SU-DHL-6 (cell line): ENCODE measurements at regions not wholly inside any gene's neighbourhood (a gene's known extent, or its start where the extent isn't known, plus 50 kb on each side); places are given as distances from the start of the nearest gene placed in this dataset.

Source experiments
- H2AFZ ChIP-seq: fragments of 200-600 bp; sonication (generic); 2 replicates; pipeline ENCODE4 v1.6.1; 2014; ENCODE audit warnings: low read depth, mild to moderate bottlenecking, moderate library complexity, mixed read lengths, antibody characterized with exemption, low read length; ENCODE audit not compliant: severe bottlenecking
- H3F3A ChIP-seq: fragments of 200-600 bp; shearing (Covaris generic); 2 replicates; pipeline ENCODE4 v1.6.0; 2016; ENCODE audit warnings: antibody characterized with exemption, mild to moderate bottlenecking; ENCODE audit not compliant: insufficient read depth
- H3K27ac ChIP-seq: fragments of 200-600 bp; sonication (generic); 2 replicates; pipeline ENCODE4 v1.5.1; 2016; ENCODE audit warnings: low read depth, mild to moderate bottlenecking, low read length, moderate library complexity, mixed read lengths
- H3K27me3 ChIP-seq: fragments of 200-600 bp; sonication (generic), shearing (Covaris generic); 2 replicates; pipeline ENCODE4 v1.6.0; 2014; ENCODE audit warnings: mild to moderate bottlenecking, low read length
- H3K36me3 ChIP-seq: fragments of 200-600 bp; sonication (generic); 2 replicates; pipeline ENCODE4 v1.6.1; 2014; ENCODE audit warnings: mild to moderate bottlenecking, low read length, mixed read lengths
- H3K4me2 ChIP-seq: fragments of 300-600, 200-600 bp; shearing (Covaris generic), sonication (generic); 2 replicates; pipeline ENCODE4 v1.6.0; 2014; ENCODE audit warnings: low read length, low read depth, mild to moderate bottlenecking; ENCODE audit not compliant: poor library complexity, severe bottlenecking
- H3K4me3 ChIP-seq: fragments of 200-600 bp; sonication (generic); 2 replicates; pipeline ENCODE4 v1.5.1; 2014; ENCODE audit warnings: antibody characterized with exemption, low read length, mild to moderate bottlenecking, mixed read lengths; ENCODE audit not compliant: insufficient read depth, poor library complexity, severe bottlenecking
- H3K79me2 ChIP-seq: fragments of 200-600 bp; sonication (generic); 2 replicates; pipeline ENCODE4 v1.6.1; 2014; ENCODE audit warnings: mild to moderate bottlenecking, low read length, moderate library complexity; ENCODE audit not compliant: insufficient read depth
- H3K9ac ChIP-seq: fragments of 200-600 bp; sonication (generic); 2 replicates; pipeline ENCODE4 v1.7.0; 2014; ENCODE audit warnings: mild to moderate bottlenecking, low read length
- H3K9me2 ChIP-seq: fragments of 200-600 bp; sonication (generic); replicated peaks from 2 replicates; pipeline ENCODE4 v1.6.1; 2014; ENCODE audit warnings: low read length; ENCODE audit not compliant: insufficient read depth
- H3K9me3 ChIP-seq: fragments of 200-600 bp; sonication (generic); 2 replicates; pipeline ENCODE4 v1.6.1; 2014; ENCODE audit warnings: low read length, mixed read lengths; ENCODE audit not compliant: insufficient read depth
- H4K20me1 ChIP-seq: fragments of 200-600 bp; sonication (generic); 2 replicates; pipeline ENCODE4 v1.6.1; 2014; ENCODE audit warnings: low read depth, mild to moderate bottlenecking, antibody characterized with exemption, low read length, moderate library complexity, mixed read lengths
- EZH2phosphoT487 ChIP-seq: fragments of 200-600 bp; sonication (generic), shearing (Covaris generic); conservative IDR thresholded peaks from 2 replicates; pipeline ENCODE4 v1.6.1; 2018; ENCODE audit warnings: mild to moderate bottlenecking, antibody characterized with exemption, low read length, moderate library complexity, mixed read lengths
- TF ChIP-seq, protein P1 (sequence below): fragments of 200-600 bp; sonication (generic); IDR thresholded peaks from one replicate; pipeline ENCODE4 v1.5.1; 2017; ENCODE audit warnings: antibody characterized with exemption, mild to moderate bottlenecking, low read length, moderate library complexity; ENCODE audit not compliant: insufficient read depth, poor library complexity, severe bottlenecking

DNA sequence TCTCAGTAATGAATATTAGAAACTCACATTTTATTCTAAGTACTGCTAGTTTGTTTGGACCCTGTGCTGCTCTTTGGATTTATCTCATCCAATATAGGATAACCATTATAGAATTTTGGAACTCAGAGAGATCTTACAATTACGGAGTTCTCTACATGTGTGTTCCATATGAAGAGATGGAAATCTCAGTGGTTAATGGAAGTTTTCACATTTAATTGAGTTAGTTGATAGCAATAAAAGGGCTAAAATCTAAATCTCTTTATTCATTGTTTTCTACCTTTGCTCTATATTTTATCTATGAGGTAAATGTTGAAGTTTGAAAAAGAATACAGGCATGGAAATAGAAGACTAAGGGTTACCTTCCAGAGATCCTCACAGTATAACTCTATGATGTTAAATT, 558.0 kb upstream of the KIF2B start:
- Histone ChIP-seq H3K9me2 (no peaks in the 10 kb centered on the region), H3K4me3 (no peak overlapping the region), H3K9me3 (no peaks in the 10 kb centered on the region), H3K27me3 (no peaks in the 10 kb centered on the region), H3K79me2 (no peaks in the 10 kb centered on the region), H4K20me1 (no peaks in the 10 kb centered on the region), H2AFZ (no peak overlapping the region), H3K4me2 (no peak overlapping the region), H3K9ac (no peak overlapping the region), H3F3A (no peaks in the 10 kb centered on the region), H3K27ac (no peak overlapping the region), H3K36me3 (no peaks in the 10 kb centered on the region)
- TF ChIP-seq EZH2phosphoT487, result no peak
- TF ChIP-seq, protein P1, sequence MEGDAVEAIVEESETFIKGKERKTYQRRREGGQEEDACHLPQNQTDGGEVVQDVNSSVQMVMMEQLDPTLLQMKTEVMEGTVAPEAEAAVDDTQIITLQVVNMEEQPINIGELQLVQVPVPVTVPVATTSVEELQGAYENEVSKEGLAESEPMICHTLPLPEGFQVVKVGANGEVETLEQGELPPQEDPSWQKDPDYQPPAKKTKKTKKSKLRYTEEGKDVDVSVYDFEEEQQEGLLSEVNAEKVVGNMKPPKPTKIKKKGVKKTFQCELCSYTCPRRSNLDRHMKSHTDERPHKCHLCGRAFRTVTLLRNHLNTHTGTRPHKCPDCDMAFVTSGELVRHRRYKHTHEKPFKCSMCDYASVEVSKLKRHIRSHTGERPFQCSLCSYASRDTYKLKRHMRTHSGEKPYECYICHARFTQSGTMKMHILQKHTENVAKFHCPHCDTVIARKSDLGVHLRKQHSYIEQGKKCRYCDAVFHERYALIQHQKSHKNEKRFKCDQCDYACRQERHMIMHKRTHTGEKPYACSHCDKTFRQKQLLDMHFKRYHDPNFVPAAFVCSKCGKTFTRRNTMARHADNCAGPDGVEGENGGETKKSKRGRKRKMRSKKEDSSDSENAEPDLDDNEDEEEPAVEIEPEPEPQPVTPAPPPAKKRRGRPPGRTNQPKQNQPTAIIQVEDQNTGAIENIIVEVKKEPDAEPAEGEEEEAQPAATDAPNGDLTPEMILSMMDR, result no peak

GRCh38 chr17:53253956-53254597, 568.6 kb upstream of the KIF2B start:
- Histone ChIP-seq H3K4me3 (no peak overlapping the region), H3K27ac (no peak overlapping the region), H3K4me2 (no peak overlapping the region), H3F3A (no peaks in the 10 kb centered on the region), H3K9me3 (no peaks in the 10 kb centered on the region), H3K9me2 (no peaks in the 10 kb centered on the region), H3K79me2 (no peaks in the 10 kb centered on the region), H4K20me1 (no peaks in the 10 kb centered on the region), H3K27me3 (no peaks in the 10 kb centered on the region), H3K36me3 (no peaks in the 10 kb centered on the region), H2AFZ (no peak overlapping the region), H3K9ac (no peak overlapping the region)
- no peak for TF ChIP-seq EZH2phosphoT487
- TF ChIP-seq, protein P1, result no peak

- Histone ChIP-seq H3K79me2 (no peaks in the 10 kb centered on the region), H3K27ac (no peak overlapping the region), H3K36me3 (no peaks in the 10 kb centered on the region), H3K9me3 (no peaks in the 10 kb centered on the region), H4K20me1 (no peaks in the 10 kb centered on the region), H3F3A (no peaks in the 10 kb centered on the region), H3K9ac (no peak overlapping the region), H3K4me3 (no peak overlapping the region), H2AFZ (no peak overlapping the region), H3K4me2 (no peak overlapping the region), H3K9me2 (no peaks in the 10 kb centered on the region), H3K27me3 (no peaks in the 10 kb centered on the region)
- TF ChIP-seq, protein P1, result no peak
- TF ChIP-seq EZH2phosphoT487, result no peak
Observed at GRCh38 chr17:53249036-53249435, 573.7 kb upstream of the KIF2B start.
